GM12873 (cell line): ENCODE measurements at regions not wholly inside any gene's neighbourhood (a gene's known extent, or its start where the extent isn't known, plus 50 kb on each side); places are given as distances from the start of the nearest gene placed in this dataset.

ENCODE experiments used
- TF ChIP-seq, protein P1 (sequence below): IDR thresholded peaks from 2 replicates; pipeline ENCODE4 v1.5.1; 2012; ENCODE audit warnings: low read depth, mild to moderate bottlenecking, moderate library complexity, low read length, control low read depth; ENCODE audit not compliant: insufficient read depth; ENCODE audit errors: missing control alignments

DNA sequence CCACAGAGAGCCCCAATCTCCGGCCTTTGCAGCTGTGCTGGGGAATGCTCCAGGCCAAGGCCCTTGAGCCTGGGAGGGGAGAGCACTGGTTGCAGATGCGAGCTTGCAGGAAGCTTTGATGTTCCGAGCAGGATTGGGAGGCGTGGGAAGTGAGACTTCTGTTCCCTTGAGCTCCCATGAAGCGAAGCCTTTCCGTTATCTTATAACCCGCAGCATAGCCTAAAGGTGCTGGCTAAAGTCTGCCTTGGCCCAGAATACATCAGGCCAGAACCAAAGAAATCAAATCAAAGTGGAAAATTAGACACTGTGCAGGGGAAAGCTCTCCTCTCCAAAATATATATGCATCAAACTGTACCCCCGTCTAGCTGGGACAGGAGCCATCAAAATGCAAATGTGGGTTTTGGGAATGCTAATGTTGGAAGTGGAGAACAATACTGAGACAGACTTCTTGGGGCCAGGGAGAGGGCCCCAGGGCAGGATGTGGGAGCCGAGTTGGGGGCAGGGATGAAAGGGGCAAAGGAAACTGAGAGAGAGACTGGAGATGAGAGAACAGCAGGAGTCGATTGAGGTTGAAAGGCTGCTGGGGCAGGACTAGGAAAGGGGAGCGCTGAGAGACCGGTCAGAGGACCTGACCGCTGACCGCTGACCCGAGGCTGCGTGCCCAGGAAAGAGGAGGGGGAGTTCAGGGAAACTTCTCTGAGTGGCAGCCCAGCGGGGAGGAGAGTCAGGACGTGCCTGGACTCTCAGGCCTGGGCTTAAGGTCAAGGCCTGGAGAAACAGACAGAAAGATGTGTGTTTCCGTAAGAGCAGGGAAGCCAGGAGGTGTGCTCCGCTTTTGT is 152.2 kb upstream of the PARP11 start:
- TF ChIP-seq, protein P1, sequence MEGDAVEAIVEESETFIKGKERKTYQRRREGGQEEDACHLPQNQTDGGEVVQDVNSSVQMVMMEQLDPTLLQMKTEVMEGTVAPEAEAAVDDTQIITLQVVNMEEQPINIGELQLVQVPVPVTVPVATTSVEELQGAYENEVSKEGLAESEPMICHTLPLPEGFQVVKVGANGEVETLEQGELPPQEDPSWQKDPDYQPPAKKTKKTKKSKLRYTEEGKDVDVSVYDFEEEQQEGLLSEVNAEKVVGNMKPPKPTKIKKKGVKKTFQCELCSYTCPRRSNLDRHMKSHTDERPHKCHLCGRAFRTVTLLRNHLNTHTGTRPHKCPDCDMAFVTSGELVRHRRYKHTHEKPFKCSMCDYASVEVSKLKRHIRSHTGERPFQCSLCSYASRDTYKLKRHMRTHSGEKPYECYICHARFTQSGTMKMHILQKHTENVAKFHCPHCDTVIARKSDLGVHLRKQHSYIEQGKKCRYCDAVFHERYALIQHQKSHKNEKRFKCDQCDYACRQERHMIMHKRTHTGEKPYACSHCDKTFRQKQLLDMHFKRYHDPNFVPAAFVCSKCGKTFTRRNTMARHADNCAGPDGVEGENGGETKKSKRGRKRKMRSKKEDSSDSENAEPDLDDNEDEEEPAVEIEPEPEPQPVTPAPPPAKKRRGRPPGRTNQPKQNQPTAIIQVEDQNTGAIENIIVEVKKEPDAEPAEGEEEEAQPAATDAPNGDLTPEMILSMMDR, result no peak

GRCh38 chr12:4024701-4025100 is 151.5 kb upstream of the PARP11 start:
- TF ChIP-seq, protein P1, result no peak

DNA sequence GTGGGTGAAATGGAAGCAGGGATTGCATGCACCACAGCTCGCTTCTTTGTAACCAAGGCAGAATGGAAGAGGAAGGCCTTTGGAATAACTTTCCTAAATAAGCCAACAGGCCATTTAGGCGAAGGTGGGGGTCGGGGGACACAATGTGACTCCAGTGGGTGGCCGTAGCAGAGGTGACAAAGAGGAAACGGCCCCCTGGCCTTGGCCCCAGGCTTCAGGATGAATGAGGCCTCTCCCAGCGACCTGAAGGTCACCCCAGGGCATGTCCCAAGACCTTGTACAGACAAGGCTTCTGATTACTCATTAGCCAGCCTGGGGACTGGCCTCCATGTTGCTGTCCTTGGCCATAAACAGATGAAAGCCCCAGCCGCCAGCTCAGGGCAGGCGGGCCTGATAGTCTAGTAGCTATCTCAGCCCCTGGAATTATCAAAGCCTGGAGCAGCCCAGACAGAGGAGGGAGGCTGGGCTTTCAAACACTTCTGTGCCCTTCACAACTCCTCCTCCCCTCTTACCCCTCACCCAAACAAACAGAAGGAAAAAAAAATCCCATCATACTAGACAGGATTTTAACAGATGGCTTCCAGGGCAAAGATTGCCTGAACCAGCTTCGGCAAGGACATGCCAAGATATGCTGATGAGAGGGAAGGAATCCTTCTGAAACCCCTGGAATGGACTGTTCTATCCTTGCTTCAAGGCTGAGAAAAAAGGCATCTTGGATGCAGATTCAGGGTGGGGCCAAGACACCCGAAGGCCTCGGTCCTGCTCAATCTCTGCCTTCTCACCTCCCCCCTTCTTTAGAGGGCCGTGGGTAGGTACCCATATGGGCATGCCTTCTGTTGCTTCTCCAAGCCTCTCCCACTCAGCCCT is 142.3 kb upstream of the PARP11 start:
- TF ChIP-seq, protein P1, result no peak

- TF ChIP-seq, protein P1, result no peak
Measured at GRCh38 chr12:4014858-4015224, 141.6 kb upstream of the PARP11 start.

DNA sequence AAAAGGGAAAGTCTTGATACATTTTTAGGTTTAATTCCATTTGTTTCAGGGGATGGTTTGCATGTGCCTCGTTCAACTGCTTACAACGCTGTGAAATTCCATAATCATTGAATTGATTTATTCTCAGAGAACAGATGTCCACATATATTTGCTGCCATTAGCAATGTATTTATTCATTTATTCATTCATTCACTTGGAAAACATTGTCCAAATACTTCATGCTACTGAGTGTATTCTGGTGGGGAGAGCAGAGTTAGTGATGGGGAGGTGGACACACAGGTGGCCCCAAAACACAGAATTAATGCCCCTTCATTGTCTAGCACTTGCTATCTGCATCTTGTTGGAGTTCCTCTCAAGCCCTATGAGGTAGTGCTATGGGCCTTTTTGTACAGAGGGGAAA is 141.2 kb upstream of the PARP11 start:
- TF ChIP-seq, protein P1, result no peak

DNA sequence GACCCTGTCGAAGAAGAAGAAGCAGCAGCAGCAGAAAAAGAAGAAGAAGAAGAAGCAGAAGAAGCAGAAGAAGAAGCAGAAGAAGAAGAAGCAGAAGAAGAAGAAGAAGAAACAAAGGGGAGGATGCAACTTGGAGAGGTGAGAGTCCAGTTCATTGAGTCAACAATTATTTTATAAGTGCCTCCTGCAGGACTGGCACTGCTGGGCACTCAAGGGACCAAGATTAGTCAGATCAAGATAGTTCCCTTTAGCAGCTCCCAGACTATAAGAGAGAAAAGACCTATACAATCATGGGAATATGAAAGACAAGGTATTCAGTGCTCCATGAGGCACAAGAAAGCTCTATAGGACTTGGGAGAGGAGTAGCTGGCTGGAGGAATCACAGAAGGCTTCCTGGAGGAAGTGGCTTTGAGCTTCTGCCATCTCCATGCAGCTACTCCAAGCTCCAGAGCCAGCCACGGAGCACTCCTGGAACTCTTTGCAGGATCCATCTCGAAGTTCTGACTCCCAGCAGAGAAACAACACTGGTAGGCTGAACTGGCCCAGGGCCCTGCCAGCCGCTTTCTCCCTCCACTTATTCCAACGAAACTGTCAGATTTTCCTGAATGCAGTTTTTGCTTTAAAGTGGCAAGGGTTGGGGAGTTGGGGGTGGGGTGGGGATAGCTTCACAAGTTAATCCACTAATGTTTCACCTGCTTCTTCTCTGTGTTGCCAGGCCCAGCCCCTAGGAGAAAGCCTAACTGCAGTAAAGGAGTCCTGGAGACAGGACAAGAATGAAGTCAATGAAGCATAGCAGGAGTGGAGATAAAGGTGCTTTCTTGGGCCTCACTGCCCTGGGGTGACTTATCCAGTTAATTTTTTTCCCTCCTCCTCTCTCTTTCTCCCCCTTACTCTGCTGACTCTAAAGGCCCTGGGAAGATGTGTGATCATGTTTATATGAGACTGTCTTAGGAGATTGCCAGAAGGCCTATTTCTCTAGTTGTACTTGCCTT is 140.1 kb upstream of the PARP11 start:
- TF ChIP-seq, protein P1, result no peak
